H1 (cell line): ENCODE measurements at regions not wholly inside any gene's neighbourhood (a gene's known extent, or its start where the extent isn't known, plus 50 kb on each side); places are given as distances from the start of the nearest gene placed in this dataset.

Experiments used
- EP300 ChIP-seq, 2 experiments: IDR thresholded peaks; 1 replicate in 1 of 2; 2 replicates in 1 of 2; pipeline ENCODE4 v1.6.1; 2011 to 2012; ENCODE audit warnings: low read depth in 2 of 2, low read length in 2 of 2, mild to moderate bottlenecking in 2 of 2, borderline replicate concordance in 1 of 2, inconsistent platforms in 1 of 2, moderate library complexity in 1 of 2
- MAX ChIP-seq: IDR thresholded peaks from 2 replicates; pipeline ENCODE4 v1.6.1; 2012; ENCODE audit warnings: inconsistent platforms
- SIN3A ChIP-seq, 2 experiments: IDR thresholded peaks in 1 of 2; conservative IDR thresholded peaks in 1 of 2; 2 replicates each; pipeline ENCODE4 v1.6.1; 2011 to 2012; ENCODE audit warnings: low read length in 2 of 2, improper control_type of control experiment in 1 of 2, low read depth in 1 of 2, mild to moderate bottlenecking in 1 of 2

DNA sequence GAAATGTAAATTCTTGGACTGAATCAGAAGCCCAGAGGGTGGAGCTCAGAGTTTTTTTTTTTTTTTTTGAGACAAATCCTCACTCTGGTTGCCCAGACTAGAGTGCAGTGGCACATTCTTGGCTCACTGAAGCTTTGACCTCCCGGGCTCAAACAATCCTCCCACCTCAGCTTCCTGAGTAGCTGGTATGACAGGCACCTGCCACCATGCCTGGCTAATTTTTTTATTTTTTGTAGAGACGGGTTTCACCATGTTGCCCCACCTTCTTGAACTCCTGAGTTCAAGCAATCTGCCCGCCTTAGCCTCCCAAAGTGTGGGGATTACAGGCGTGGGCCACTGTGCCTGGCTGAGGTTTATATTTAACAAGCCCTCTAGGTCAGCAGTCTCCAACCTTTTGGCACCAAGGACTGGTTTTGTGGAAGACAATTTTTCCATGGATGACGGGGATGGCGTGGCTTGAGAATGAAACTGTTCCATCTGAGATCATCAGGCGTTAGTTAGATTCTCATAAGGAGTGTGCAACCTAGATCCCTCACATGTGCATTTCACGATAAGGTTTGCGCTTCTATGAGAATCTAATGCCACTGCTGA is 76.7 kb downstream of the FHIP1A start (continued):
- no peak for TF ChIP-seq SIN3A (conservative IDR thresholded peaks at IDR 0.05 in 1 of 2, IDR thresholded peaks at IDR 0.05 in 1 of 2; ENCODE audit: low read depth in 1 of 2, low read length in 2 of 2)
- no peak for TF ChIP-seq EP300 (IDR thresholded peaks at IDR 0.05; ENCODE audit: borderline replicate concordance in 1 of 2, low read depth in 2 of 2, low read length in 2 of 2)
- no peak for TF ChIP-seq MAX
